GM12878 (cell line): ENCODE measurements at regions not wholly inside any gene's neighbourhood (a gene's known extent, or its start where the extent isn't known, plus 50 kb on each side); places are given as distances from the start of the nearest gene placed in this dataset.

Experiments
- EP300 ChIP-seq, 2 experiments: fragments of 150-350 bp in 1 of 2; IDR thresholded peaks; 2 replicates each; pipeline ENCODE4 v1.6.1; 2011 to 2012; ENCODE audit warnings: low read depth in 2 of 2, low read length in 2 of 2, borderline replicate concordance in 1 of 2, improper control_type of control experiment in 1 of 2, inconsistent platforms in 1 of 2; ENCODE audit not compliant: control insufficient read depth in 1 of 2
- ETV6 ChIP-seq, 2 experiments: fragments of 450-650 bp in 1 of 2; IDR thresholded peaks in 1 of 2; conservative IDR thresholded peaks in 1 of 2; 2 replicates each; pipeline ENCODE4 v1.6.1; 2014; ENCODE audit warnings: antibody characterized with exemption in 1 of 2, borderline replicate concordance in 1 of 2, low read depth in 1 of 2, mild to moderate bottlenecking in 1 of 2, moderate library complexity in 1 of 2
- EZH2 ChIP-seq: IDR thresholded peaks from 2 replicates; pipeline ENCODE4 v1.6.1; 2012; ENCODE audit warnings: low read depth, mild to moderate bottlenecking, control low read depth, inconsistent platforms, low read length, borderline replicate concordance; ENCODE audit not compliant: control insufficient read depth
- IKZF1 ChIP-seq: fragments of 450-650 bp; conservative IDR thresholded peaks from 2 replicates; pipeline ENCODE4 v1.6.1; 2017; ENCODE audit warnings: antibody characterized with exemption, mild to moderate bottlenecking
- POLR2AphosphoS5 ChIP-seq: IDR thresholded peaks from 2 replicates; pipeline ENCODE4 v1.6.1; 2011; ENCODE audit warnings: mild to moderate bottlenecking, low read length, inconsistent platforms
- RAD51 ChIP-seq: fragments of 450-650 bp; IDR thresholded peaks from 2 replicates; pipeline ENCODE4 v1.6.1; 2016; ENCODE audit warnings: moderate library complexity, mild to moderate bottlenecking, inconsistent platforms
- SP1 ChIP-seq: IDR thresholded peaks from one replicate; pipeline ENCODE4 v1.6.1; 2011; ENCODE audit warnings: low read depth, low read length
- SPI1 ChIP-seq: IDR thresholded peaks from 2 replicates; pipeline ENCODE4 v1.6.1; 2011; ENCODE audit warnings: low read depth, mild to moderate bottlenecking, low read length, moderate library complexity, borderline replicate concordance; ENCODE audit not compliant: insufficient read depth
- SRF ChIP-seq, 2 experiments: IDR thresholded peaks; 2 replicates each; pipeline ENCODE4 v1.6.1; 2011; ENCODE audit warnings: low read depth in 2 of 2, low read length in 2 of 2, mild to moderate bottlenecking in 1 of 2, moderate library complexity in 1 of 2
- ZNF207 ChIP-seq: fragments of 450-650 bp; IDR thresholded peaks from 2 replicates; pipeline ENCODE4 v1.6.1; 2014; ENCODE audit warnings: antibody characterized with exemption, mild to moderate bottlenecking, borderline replicate concordance
- ZNF274 ChIP-seq: IDR thresholded peaks from one replicate; pipeline ENCODE4 v1.8.0; 2011; ENCODE audit not compliant: insufficient read length, insufficient read depth
- TF ChIP-seq, protein P1 (sequence below): IDR thresholded peaks from 2 replicates; pipeline ENCODE4 v1.6.1; 2012; ENCODE audit warnings: mild to moderate bottlenecking, low read depth, low read length
- TF ChIP-seq, protein P2 (sequence below), 3 experiments: IDR thresholded peaks in 2 of 3; conservative IDR thresholded peaks in 1 of 3; 2 replicates each; pipeline ENCODE4 v1.5.1; 2011; ENCODE audit warnings: low read depth in 3 of 3, low read length in 3 of 3, mild to moderate bottlenecking in 3 of 3, control low read depth in 2 of 3, moderate library complexity in 2 of 3, inconsistent platforms in 1 of 3, mixed read lengths in 1 of 3; ENCODE audit not compliant: control insufficient read depth in 2 of 3, insufficient read depth in 1 of 3; ENCODE audit errors: extremely low read depth in 1 of 3
- TF ChIP-seq, protein P3 (sequence below): fragments of 450-650 bp; IDR thresholded peaks from 2 replicates; pipeline ENCODE4 v1.6.1; 2017; ENCODE audit warnings: low read depth, mild to moderate bottlenecking, moderate library complexity

DNA sequence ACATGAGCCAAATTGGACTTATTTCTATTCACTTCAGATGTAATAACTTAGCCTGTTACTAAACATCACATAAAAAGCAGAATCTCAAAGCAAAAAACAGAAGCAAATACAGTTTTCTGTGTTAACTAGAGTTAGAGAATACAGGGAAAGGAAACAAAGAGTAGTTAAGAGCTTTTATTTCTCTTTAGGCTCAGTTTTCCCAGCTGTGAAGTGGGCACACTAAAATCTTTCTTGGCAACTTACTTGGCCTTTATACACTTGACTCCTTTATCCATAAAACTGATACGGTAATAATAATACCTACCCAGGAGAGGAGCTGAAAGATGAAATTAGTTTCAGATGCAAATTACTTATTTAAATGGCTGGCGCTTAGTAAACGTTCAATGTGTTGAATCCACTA lies 132.8 kb upstream of the SPATS2L start:
- no peak for TF ChIP-seq POLR2AphosphoS5
- no peak for TF ChIP-seq SRF (IDR thresholded peaks at IDR 0.05; ENCODE audit: low read depth in 2 of 2, low read length in 2 of 2)
- TF ChIP-seq, protein P1, sequence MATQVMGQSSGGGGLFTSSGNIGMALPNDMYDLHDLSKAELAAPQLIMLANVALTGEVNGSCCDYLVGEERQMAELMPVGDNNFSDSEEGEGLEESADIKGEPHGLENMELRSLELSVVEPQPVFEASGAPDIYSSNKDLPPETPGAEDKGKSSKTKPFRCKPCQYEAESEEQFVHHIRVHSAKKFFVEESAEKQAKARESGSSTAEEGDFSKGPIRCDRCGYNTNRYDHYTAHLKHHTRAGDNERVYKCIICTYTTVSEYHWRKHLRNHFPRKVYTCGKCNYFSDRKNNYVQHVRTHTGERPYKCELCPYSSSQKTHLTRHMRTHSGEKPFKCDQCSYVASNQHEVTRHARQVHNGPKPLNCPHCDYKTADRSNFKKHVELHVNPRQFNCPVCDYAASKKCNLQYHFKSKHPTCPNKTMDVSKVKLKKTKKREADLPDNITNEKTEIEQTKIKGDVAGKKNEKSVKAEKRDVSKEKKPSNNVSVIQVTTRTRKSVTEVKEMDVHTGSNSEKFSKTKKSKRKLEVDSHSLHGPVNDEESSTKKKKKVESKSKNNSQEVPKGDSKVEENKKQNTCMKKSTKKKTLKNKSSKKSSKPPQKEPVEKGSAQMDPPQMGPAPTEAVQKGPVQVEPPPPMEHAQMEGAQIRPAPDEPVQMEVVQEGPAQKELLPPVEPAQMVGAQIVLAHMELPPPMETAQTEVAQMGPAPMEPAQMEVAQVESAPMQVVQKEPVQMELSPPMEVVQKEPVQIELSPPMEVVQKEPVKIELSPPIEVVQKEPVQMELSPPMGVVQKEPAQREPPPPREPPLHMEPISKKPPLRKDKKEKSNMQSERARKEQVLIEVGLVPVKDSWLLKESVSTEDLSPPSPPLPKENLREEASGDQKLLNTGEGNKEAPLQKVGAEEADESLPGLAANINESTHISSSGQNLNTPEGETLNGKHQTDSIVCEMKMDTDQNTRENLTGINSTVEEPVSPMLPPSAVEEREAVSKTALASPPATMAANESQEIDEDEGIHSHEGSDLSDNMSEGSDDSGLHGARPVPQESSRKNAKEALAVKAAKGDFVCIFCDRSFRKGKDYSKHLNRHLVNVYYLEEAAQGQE: no peak
- TF ChIP-seq, protein P2, sequence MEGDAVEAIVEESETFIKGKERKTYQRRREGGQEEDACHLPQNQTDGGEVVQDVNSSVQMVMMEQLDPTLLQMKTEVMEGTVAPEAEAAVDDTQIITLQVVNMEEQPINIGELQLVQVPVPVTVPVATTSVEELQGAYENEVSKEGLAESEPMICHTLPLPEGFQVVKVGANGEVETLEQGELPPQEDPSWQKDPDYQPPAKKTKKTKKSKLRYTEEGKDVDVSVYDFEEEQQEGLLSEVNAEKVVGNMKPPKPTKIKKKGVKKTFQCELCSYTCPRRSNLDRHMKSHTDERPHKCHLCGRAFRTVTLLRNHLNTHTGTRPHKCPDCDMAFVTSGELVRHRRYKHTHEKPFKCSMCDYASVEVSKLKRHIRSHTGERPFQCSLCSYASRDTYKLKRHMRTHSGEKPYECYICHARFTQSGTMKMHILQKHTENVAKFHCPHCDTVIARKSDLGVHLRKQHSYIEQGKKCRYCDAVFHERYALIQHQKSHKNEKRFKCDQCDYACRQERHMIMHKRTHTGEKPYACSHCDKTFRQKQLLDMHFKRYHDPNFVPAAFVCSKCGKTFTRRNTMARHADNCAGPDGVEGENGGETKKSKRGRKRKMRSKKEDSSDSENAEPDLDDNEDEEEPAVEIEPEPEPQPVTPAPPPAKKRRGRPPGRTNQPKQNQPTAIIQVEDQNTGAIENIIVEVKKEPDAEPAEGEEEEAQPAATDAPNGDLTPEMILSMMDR (IDR thresholded peaks at IDR 0.05 in 2 of 3, conservative IDR thresholded peaks at IDR 0.05 in 1 of 3; ENCODE audit: control insufficient read depth in 2 of 3, extremely low read depth in 1 of 3, insufficient read depth in 1 of 3, low read depth in 3 of 3, low read length in 3 of 3): no peak
- TF ChIP-seq IKZF1: no peak
- no peak for TF ChIP-seq ZNF274
- TF ChIP-seq, protein P3, sequence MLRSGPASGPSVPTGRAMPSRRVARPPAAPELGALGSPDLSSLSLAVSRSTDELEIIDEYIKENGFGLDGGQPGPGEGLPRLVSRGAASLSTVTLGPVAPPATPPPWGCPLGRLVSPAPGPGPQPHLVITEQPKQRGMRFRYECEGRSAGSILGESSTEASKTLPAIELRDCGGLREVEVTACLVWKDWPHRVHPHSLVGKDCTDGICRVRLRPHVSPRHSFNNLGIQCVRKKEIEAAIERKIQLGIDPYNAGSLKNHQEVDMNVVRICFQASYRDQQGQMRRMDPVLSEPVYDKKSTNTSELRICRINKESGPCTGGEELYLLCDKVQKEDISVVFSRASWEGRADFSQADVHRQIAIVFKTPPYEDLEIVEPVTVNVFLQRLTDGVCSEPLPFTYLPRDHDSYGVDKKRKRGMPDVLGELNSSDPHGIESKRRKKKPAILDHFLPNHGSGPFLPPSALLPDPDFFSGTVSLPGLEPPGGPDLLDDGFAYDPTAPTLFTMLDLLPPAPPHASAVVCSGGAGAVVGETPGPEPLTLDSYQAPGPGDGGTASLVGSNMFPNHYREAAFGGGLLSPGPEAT: no peak
- no peak for TF ChIP-seq EZH2
- TF ChIP-seq SPI1: no peak
- no peak for TF ChIP-seq SP1
- no peak for TF ChIP-seq ETV6 (conservative IDR thresholded peaks at IDR 0.05 in 1 of 2, IDR thresholded peaks at IDR 0.05 in 1 of 2; ENCODE audit: borderline replicate concordance in 1 of 2, low read depth in 1 of 2)
- TF ChIP-seq EP300 (IDR thresholded peaks at IDR 0.05; ENCODE audit: borderline replicate concordance in 1 of 2, control insufficient read depth in 1 of 2, low read depth in 2 of 2, low read length in 2 of 2): no peak
- TF ChIP-seq ZNF207: no peak
- no peak for TF ChIP-seq RAD51
